SK-N-SH treated with all-trans-retinoic acid at 6 μM for 48 hours (cell line): ENCODE measurements at regions not wholly inside any gene's neighbourhood (a gene's known extent, or its start where the extent isn't known, plus 50 kb on each side); places are given as distances from the start of the nearest gene placed in this dataset.

Experiments
- CREB5 ChIP-seq: fragments of 250-450 bp; sonication (Bioruptor Pico); IDR thresholded peaks from 2 replicates; pipeline ENCODE4 v1.5.1; 2020; ENCODE audit warnings: low read depth, mild to moderate bottlenecking, moderate library complexity
- CSRNP3 ChIP-seq: fragments of 250-450 bp; sonication (Bioruptor Pico); IDR thresholded peaks from 2 replicates; pipeline ENCODE4 v1.5.1; 2021; ENCODE audit warnings: mild to moderate bottlenecking, moderate library complexity
- ESRRG ChIP-seq: fragments of 250-450 bp; sonication (Bioruptor Pico); IDR thresholded peaks from 2 replicates; pipeline ENCODE4 v1.6.1; 2021; ENCODE audit warnings: mild to moderate bottlenecking
- PATZ1 ChIP-seq: fragments of 250-450 bp; sonication (Bioruptor Pico); IDR thresholded peaks from 2 replicates; pipeline ENCODE4 v1.8.0; 2020; ENCODE audit warnings: mild to moderate bottlenecking, moderate library complexity, borderline replicate concordance
- RARB ChIP-seq: fragments of 250-450 bp; sonication (Bioruptor Pico); IDR thresholded peaks from 2 replicates; pipeline ENCODE4 v1.8.0; 2021; ENCODE audit warnings: mild to moderate bottlenecking, moderate library complexity
- TCF4 ChIP-seq: fragments of 250-450 bp; sonication (Bioruptor Pico); IDR thresholded peaks from 2 replicates; pipeline ENCODE4 v1.8.0; 2021; ENCODE audit warnings: mild to moderate bottlenecking, moderate library complexity, borderline replicate concordance
- TOX ChIP-seq: fragments of 250-450 bp; sonication (Bioruptor Pico); IDR thresholded peaks from 2 replicates; pipeline ENCODE4 v1.8.0; 2021; ENCODE audit warnings: mild to moderate bottlenecking, moderate library complexity, borderline replicate concordance

- TF ChIP-seq PATZ1 (CRISPR knock-in tag) (no peak), CSRNP3 (CRISPR knock-in tag) (no peak), RARB (CRISPR knock-in tag) (no peak), TOX (CRISPR knock-in tag) (no peak), TCF4 (CRISPR knock-in tag) (no peak), ESRRG (CRISPR knock-in tag) (no peak), CREB5 (CRISPR knock-in tag) (no peak)
Observed at GRCh38 chr3:162269636-162270458, 773.2 kb downstream of the OTOL1 start.
